ENCODE measurements at regions not wholly inside any gene's neighbourhood (a gene's known extent, or its start where the extent isn't known, plus 50 kb on each side); places are given as distances from the start of the nearest gene placed in this dataset.

DNA sequence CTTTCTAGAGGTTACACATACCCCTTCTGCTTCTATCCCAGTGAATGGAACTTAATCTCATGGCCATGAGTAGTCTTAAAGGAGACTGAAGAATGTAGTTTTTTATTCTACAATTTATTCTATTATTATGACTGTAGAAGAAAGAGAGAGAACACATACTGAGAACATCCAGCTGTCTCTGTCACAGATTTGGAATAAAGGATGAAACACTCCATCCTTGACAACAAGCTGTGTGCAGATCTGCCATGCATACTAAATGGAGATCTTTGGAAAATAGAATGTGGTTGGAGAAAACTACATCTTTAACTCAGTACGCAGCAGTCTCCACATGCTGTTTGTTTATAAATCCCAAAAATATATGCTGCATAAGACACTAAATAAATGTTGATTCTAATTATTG lies 54.1 kb upstream of the NUDT7 start:
- TF ChIP-seq ZFP36 (IDR thresholded peaks at IDR 0.05; ENCODE audit: borderline replicate concordance, low read depth, low read length, partially characterized antibody), result no peak
- TF ChIP-seq, protein P1, sequence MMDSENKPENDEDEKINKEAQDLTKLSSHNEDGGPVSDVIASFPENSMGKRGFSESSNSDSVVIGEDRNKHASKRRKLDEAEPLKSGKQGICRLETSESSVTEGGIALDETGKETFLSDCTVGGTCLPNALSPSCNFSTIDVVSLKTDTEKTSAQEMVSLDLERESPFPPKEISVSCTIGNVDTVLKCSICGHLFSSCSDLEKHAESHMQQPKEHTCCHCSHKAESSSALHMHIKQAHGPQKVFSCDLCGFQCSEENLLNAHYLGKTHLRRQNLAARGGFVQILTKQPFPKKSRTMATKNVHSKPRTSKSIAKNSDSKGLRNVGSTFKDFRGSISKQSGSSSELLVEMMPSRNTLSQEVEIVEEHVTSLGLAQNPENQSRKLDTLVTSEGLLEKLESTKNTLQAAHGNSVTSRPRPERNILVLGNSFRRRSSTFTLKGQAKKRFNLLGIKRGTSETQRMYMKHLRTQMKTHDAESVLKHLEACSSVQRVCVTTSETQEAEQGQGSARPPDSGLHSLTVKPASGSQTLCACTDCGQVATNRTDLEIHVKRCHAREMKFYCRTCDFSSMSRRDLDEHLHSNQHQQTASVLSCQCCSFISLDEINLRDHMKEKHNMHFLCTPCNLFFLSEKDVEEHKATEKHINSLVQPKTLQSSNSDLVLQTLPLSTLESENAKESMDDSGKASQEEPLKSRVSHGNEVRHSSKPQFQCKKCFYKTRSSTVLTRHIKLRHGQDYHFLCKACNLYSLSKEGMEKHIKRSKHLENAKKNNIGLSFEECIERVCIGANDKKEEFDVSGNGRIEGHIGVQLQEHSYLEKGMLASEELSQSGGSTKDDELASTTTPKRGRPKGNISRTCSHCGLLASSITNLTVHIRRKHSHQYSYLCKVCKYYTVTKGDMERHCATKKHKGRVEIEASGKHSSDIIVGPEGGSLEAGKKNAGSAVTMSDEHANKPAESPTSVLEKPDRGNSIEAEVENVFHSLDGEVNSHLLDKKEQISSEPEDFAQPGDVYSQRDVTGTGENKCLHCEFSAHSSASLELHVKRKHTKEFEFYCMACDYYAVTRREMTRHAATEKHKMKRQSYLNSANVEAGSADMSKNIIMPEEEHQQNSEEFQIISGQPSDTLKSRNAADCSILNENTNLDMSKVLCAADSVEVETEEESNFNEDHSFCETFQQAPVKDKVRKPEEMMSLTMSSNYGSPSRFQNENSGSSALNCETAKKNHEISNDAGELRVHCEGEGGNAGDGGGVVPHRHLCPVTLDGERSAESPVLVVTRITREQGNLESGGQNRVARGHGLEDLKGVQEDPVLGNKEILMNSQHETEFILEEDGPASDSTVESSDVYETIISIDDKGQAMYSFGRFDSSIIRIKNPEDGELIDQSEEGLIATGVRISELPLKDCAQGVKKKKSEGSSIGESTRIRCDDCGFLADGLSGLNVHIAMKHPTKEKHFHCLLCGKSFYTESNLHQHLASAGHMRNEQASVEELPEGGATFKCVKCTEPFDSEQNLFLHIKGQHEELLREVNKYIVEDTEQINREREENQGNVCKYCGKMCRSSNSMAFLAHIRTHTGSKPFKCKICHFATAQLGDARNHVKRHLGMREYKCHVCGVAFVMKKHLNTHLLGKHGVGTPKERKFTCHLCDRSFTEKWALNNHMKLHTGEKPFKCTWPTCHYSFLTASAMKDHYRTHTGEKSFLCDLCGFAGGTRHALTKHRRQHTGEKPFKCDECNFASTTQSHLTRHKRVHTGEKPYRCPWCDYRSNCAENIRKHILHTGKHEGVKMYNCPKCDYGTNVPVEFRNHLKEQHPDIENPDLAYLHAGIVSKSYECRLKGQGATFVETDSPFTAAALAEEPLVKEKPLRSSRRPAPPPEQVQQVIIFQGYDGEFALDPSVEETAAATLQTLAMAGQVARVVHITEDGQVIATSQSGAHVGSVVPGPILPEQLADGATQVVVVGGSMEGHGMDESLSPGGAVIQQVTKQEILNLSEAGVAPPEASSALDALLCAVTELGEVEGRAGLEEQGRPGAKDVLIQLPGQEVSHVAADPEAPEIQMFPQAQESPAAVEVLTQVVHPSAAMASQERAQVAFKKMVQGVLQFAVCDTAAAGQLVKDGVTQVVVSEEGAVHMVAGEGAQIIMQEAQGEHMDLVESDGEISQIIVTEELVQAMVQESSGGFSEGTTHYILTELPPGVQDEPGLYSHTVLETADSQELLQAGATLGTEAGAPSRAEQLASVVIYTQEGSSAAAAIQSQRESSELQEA (CRISPR knock-in tag; IDR thresholded peaks at IDR 0.05; ENCODE audit: not compliant biosample characterization), result no peak
- no peak for TF ChIP-seq CTCF (CRISPR knock-in tag; IDR thresholded peaks at IDR 0.05)
- no peak for TF ChIP-seq POLR2AphosphoS5 (IDR thresholded peaks at IDR 0.05; ENCODE audit: low read depth, low read length)
- TF ChIP-seq ZBTB26 (CRISPR knock-in tag; IDR thresholded peaks at IDR 0.05; ENCODE audit: borderline replicate concordance), result no peak
- TF ChIP-seq ELF4 (CRISPR knock-in tag; IDR thresholded peaks at IDR 0.05; ENCODE audit: borderline replicate concordance), result no peak
- TF ChIP-seq, protein P2, sequence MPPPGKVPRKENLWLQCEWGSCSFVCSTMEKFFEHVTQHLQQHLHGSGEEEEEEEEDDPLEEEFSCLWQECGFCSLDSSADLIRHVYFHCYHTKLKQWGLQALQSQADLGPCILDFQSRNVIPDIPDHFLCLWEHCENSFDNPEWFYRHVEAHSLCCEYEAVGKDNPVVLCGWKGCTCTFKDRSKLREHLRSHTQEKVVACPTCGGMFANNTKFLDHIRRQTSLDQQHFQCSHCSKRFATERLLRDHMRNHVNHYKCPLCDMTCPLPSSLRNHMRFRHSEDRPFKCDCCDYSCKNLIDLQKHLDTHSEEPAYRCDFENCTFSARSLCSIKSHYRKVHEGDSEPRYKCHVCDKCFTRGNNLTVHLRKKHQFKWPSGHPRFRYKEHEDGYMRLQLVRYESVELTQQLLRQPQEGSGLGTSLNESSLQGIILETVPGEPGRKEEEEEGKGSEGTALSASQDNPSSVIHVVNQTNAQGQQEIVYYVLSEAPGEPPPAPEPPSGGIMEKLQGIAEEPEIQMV (CRISPR knock-in tag; IDR thresholded peaks at IDR 0.05; ENCODE audit: low read depth), result no peak
- TF ChIP-seq TCF12 (IDR thresholded peaks at IDR 0.05), result no peak
- TF ChIP-seq TCF12 (CRISPR knock-in tag; IDR thresholded peaks at IDR 0.05), result no peak

Measured in HepG2 (cell line).